CD4-positive, alpha-beta memory T cell (primary cell): ENCODE measurements at regions not wholly inside any gene's neighbourhood (a gene's known extent, or its start where the extent isn't known, plus 50 kb on each side); places are given as distances from the start of the nearest gene placed in this dataset.

Experiments
- CTCF ChIA-PET: fragments of 350-600 bp; sonication (Branson Sonifier 250); formaldehyde crosslinking; loops from one replicate; lab custom pipeline; 2021; ENCODE audit warnings: inconsistent platforms; ENCODE audit not compliant: partially characterized antibody; lab: Charles Lee
- POLR2A ChIA-PET: fragments of 350-600 bp; sonication (Branson Sonifier 250); formaldehyde crosslinking; loops from one replicate; lab custom pipeline; 2021; ENCODE audit not compliant: partially characterized antibody; lab: Charles Lee
- DNase-seq, 5 donors: peaks; one replicate each; pipeline versions ENCODE4 v3.0.0 to v3.0.0-alpha.2; 2020 to 2022; ENCODE audit warnings: mixed read lengths in 1 of 5
- H3K27ac ChIP-seq: one replicate; pipeline ENCODE4 v1.7.0; 2013; ENCODE audit warnings: low read depth, low read length
- H3K27me3 ChIP-seq: 2 replicates; pipeline ENCODE4 v1.7.0; 2013; ENCODE audit warnings: mild to moderate bottlenecking, low read length, moderate library complexity; ENCODE audit not compliant: insufficient read depth
- H3K36me3 ChIP-seq: 2 replicates; pipeline ENCODE4 v1.7.0; 2013; ENCODE audit warnings: mild to moderate bottlenecking, low read length, moderate library complexity; ENCODE audit not compliant: insufficient read depth
- H3K4me1 ChIP-seq: 2 replicates; pipeline ENCODE4 v1.7.0; 2013; ENCODE audit warnings: mild to moderate bottlenecking, low read length, moderate library complexity; ENCODE audit not compliant: insufficient read depth
- H3K4me3 ChIP-seq, 2 donors: one replicate each; pipeline ENCODE4 v1.7.0; 2013; ENCODE audit warnings: low read length in 2 of 2, mild to moderate bottlenecking in 1 of 2
- H3K9me3 ChIP-seq, 2 donors: one replicate each; pipeline ENCODE4 v1.7.0; 2013; ENCODE audit warnings: low read length in 2 of 2, control low read depth in 1 of 2; ENCODE audit not compliant: control insufficient read depth in 1 of 2
- H3K27ac Mint-ChIP-seq, 7 donors: one replicate each; pipeline ENCODE4 v1.8.0; 2020 to 2021; ENCODE audit warnings: mixed read lengths in 7 of 7, mild to moderate bottlenecking in 6 of 7, inconsistent platforms in 3 of 7, moderate library complexity in 3 of 7
- H3K27me3 Mint-ChIP-seq, 2 donors: one replicate each; pipeline ENCODE4 v1.8.0; 2020 to 2021; ENCODE audit warnings: mixed read lengths in 2 of 2
- H3K36me3 Mint-ChIP-seq, 2 donors: one replicate each; pipeline ENCODE4 v1.8.0; 2020 to 2021; ENCODE audit warnings: mixed read lengths in 2 of 2, inconsistent platforms in 1 of 2, mild to moderate bottlenecking in 1 of 2
- H3K4me1 Mint-ChIP-seq, 4 donors: one replicate each; pipeline ENCODE4 v1.8.0; 2020 to 2021; ENCODE audit warnings: mixed read lengths in 4 of 4, mild to moderate bottlenecking in 1 of 4
- H3K4me3 Mint-ChIP-seq, 8 donors: one replicate each; pipeline ENCODE4 v1.8.0; 2020 to 2021; ENCODE audit warnings: mixed read lengths in 8 of 8, mild to moderate bottlenecking in 7 of 8, moderate library complexity in 6 of 8, inconsistent platforms in 3 of 8
- H3K9me3 Mint-ChIP-seq, 8 donors: one replicate each; pipeline ENCODE4 v1.8.0; 2020 to 2021; ENCODE audit warnings: mixed read lengths in 8 of 8, mild to moderate bottlenecking in 5 of 8, inconsistent platforms in 3 of 8, moderate library complexity in 1 of 8
- intact Hi-C: fragments of 100-400 bp; cut with micrococcal nuclease; formaldehyde crosslinking; loops from one replicate; pipeline ENCODE4 v1.15.1; 2023

GRCh38 chr11:27179334-27179733, 138.7 kb downstream of the BBOX1 start:
- no peak overlapping the region for H3K4me3 Mint-ChIP-seq
- no peaks in the 10 kb centered on the region for H3K36me3 Mint-ChIP-seq
- intact Hi-C loops, result no loop called here
- Histone ChIP-seq H3K9me3 (no peaks in the 10 kb centered on the region), H3K4me1 (no peaks in the 10 kb centered on the region), H3K36me3 (no peaks in the 10 kb centered on the region), H3K27me3 (no peaks in the 10 kb centered on the region), H3K4me3 (no peak overlapping the region), H3K27ac (no peak overlapping the region)
- H3K27me3 Mint-ChIP-seq, result peaks cover 2 to 4% of the 10 kb centered on the region in 2 donors
- POLR2A ChIA-PET, result no interaction called here
- no peak overlapping the region for H3K27ac Mint-ChIP-seq
- no peak for DNase-seq
- no peaks in the 10 kb centered on the region for H3K9me3 Mint-ChIP-seq
- CTCF ChIA-PET, result no interaction called here
- H3K4me1 Mint-ChIP-seq, result peaks cover 0 to 1% (median 0%) of the 10 kb centered on the region in 4 donors

GRCh38 chr11:27178859-27179258, 138.2 kb downstream of the BBOX1 start:
- no peaks in the 10 kb centered on the region for H3K4me1 Mint-ChIP-seq
- no peaks in the 10 kb centered on the region for H3K36me3 Mint-ChIP-seq
- no peaks in the 10 kb centered on the region for H3K9me3 Mint-ChIP-seq
- H3K9me3 ChIP-seq, result no peaks in the 10 kb centered on the region
- peaks cover 2 to 4% of the 10 kb centered on the region in 2 donors for H3K27me3 Mint-ChIP-seq
- H3K4me3 ChIP-seq, result no peak overlapping the region
- ChIA-PET CTCF (no interaction called here), POLR2A (no interaction called here)
- intact Hi-C loops, result no loop called here
- no peak for DNase-seq
- no peak overlapping the region for H3K27ac Mint-ChIP-seq
- H3K36me3 ChIP-seq, result no peaks in the 10 kb centered on the region
- no peaks in the 10 kb centered on the region for H3K27me3 ChIP-seq
- no peaks in the 10 kb centered on the region for H3K4me1 ChIP-seq
- H3K27ac ChIP-seq, result no peak overlapping the region
- no peak overlapping the region for H3K4me3 Mint-ChIP-seq
